ENCODE measurements at regions not wholly inside any gene's neighbourhood (a gene's known extent, or its start where the extent isn't known, plus 50 kb on each side); places are given as distances from the start of the nearest gene placed in this dataset.

- 97% methylated on average over 5 of the region's 5 CpGs for WGBS
- H3K4ac ChIP-seq (ENCODE audit: low read depth in 1 of 2, low read length in 2 of 2) = no peak overlapping the region
- no peaks in the 10 kb centered on the region for H3K79me1 ChIP-seq (replicated peaks; ENCODE audit: low read length, poor library complexity, severe bottlenecking)
- H4K8ac ChIP-seq (ENCODE audit: low read length) = no peak overlapping the region
- H2BK12ac ChIP-seq (ENCODE audit: low read length in 2 of 2) = no peak overlapping the region
- H2BK120ac ChIP-seq (ENCODE audit: low read depth, low read length) = no peak overlapping the region
- H3K18ac ChIP-seq (ENCODE audit: low read depth in 1 of 2, low read length in 2 of 2) = no peak overlapping the region
- no peak overlapping the region for H3K9ac ChIP-seq (ENCODE audit: low read length)
- H2AK5ac ChIP-seq (ENCODE audit: low read length, severe bottlenecking) = no peak overlapping the region
- H3K9me3 ChIP-seq (ENCODE audit: control insufficient read depth, low read length) = no peaks in the 10 kb centered on the region
- no peaks in the 10 kb centered on the region for H3K36me3 ChIP-seq (ENCODE audit: control insufficient read depth in 1 of 2, insufficient read depth in 2 of 2, low read depth in 1 of 2, low read length in 2 of 2)
- peaks cover 26% of the 10 kb centered on the region in 2 experiments for H3K27me3 ChIP-seq (ENCODE audit: control insufficient read depth in 1 of 2, insufficient read depth in 1 of 2, low read length in 2 of 2)
- H2BK15ac ChIP-seq (ENCODE audit: low read depth, poor library complexity, severe bottlenecking) = no peak overlapping the region
- no peak overlapping the region for H3K23ac ChIP-seq (ENCODE audit: low read length in 2 of 2)
- H3K4me1 ChIP-seq (ENCODE audit: control insufficient read depth, insufficient read depth, low read depth, low read length) = no peaks in the 10 kb centered on the region
- H3K4me3 ChIP-seq (ENCODE audit: insufficient read depth in 1 of 2, low read depth in 1 of 2, low read length in 2 of 2) = no peak overlapping the region
- H2AFZ ChIP-seq (ENCODE audit: low read depth, low read length) = no peak overlapping the region
- H3K14ac ChIP-seq (ENCODE audit: low read length in 2 of 2) = no peak overlapping the region
- no peak overlapping the region for H3K4me2 ChIP-seq (ENCODE audit: low read length, poor library complexity, severe bottlenecking)
- no peak for DNase-seq
- H3K27ac ChIP-seq (ENCODE audit: low read length, poor library complexity, severe bottlenecking) = no peak overlapping the region
- no peak overlapping the region for H4K91ac ChIP-seq (ENCODE audit: low read length)
- no peak overlapping the region for H2BK5ac ChIP-seq (ENCODE audit: low read depth, low read length, poor library complexity, severe bottlenecking)
Observed at GRCh38 chr1:116185161-116185701, 74.0 kb downstream of the MAB21L3 start.

- no peak overlapping the region for H2AK5ac ChIP-seq (ENCODE audit: low read length, severe bottlenecking)
- H3K9me3 ChIP-seq (ENCODE audit: control insufficient read depth, low read length) = peaks cover 9% of the 10 kb centered on the region
- no peak overlapping the region for H3K18ac ChIP-seq (ENCODE audit: low read depth in 1 of 2, low read length in 2 of 2)
- H2BK120ac ChIP-seq (ENCODE audit: low read depth, low read length) = no peak overlapping the region
- H3K27ac ChIP-seq (ENCODE audit: low read length, poor library complexity, severe bottlenecking) = no peak overlapping the region
- no peak overlapping the region for H3K14ac ChIP-seq (ENCODE audit: low read length in 2 of 2)
- no peak overlapping the region for H3K9ac ChIP-seq (ENCODE audit: low read length)
- no peak overlapping the region for H3K4me2 ChIP-seq (ENCODE audit: low read length, poor library complexity, severe bottlenecking)
- no peak overlapping the region for H2BK5ac ChIP-seq (ENCODE audit: low read depth, low read length, poor library complexity, severe bottlenecking)
- H3K4me1 ChIP-seq (ENCODE audit: control insufficient read depth, insufficient read depth, low read depth, low read length) = no peaks in the 10 kb centered on the region
- H4K8ac ChIP-seq (ENCODE audit: low read length) = no peak overlapping the region
- no peak for DNase-seq
- no peak overlapping the region for H4K91ac ChIP-seq (ENCODE audit: low read length)
- H3K36me3 ChIP-seq (ENCODE audit: control insufficient read depth in 1 of 2, insufficient read depth in 2 of 2, low read depth in 1 of 2, low read length in 2 of 2) = no peaks in the 10 kb centered on the region
- H2BK12ac ChIP-seq (ENCODE audit: low read length in 2 of 2) = no peak overlapping the region
- no peak overlapping the region for H3K23ac ChIP-seq (ENCODE audit: low read length in 2 of 2)
- no peak overlapping the region for H3K4ac ChIP-seq (ENCODE audit: low read depth in 1 of 2, low read length in 2 of 2)
- no peaks in the 10 kb centered on the region for H3K79me1 ChIP-seq (replicated peaks; ENCODE audit: low read length, poor library complexity, severe bottlenecking)
- no peak overlapping the region for H3K4me3 ChIP-seq (ENCODE audit: insufficient read depth in 1 of 2, low read depth in 1 of 2, low read length in 2 of 2)
- 67% methylated on average over 1 of the region's 3 CpGs for WGBS
- H3K27me3 ChIP-seq (ENCODE audit: control insufficient read depth in 1 of 2, insufficient read depth in 1 of 2, low read length in 2 of 2) = peaks cover 4 to 9% of the 10 kb centered on the region in 2 experiments
- H2AFZ ChIP-seq (ENCODE audit: low read depth, low read length) = no peak overlapping the region
- no peak overlapping the region for H2BK15ac ChIP-seq (ENCODE audit: low read depth, poor library complexity, severe bottlenecking)
Observed at GRCh38 chr1:116189481-116189880, 78.3 kb downstream of the MAB21L3 start.

- Histone ChIP-seq H2BK120ac (ENCODE audit: low read depth, low read length) (no peak overlapping the region), H4K91ac (ENCODE audit: low read length) (no peak overlapping the region), H3K36me3 (ENCODE audit: control insufficient read depth in 1 of 2, insufficient read depth in 2 of 2, low read depth in 1 of 2, low read length in 2 of 2) (no peaks in the 10 kb centered on the region), H3K27me3 (ENCODE audit: control insufficient read depth in 1 of 2, insufficient read depth in 1 of 2, low read length in 2 of 2) (peaks cover 4 to 14% of the 10 kb centered on the region in 2 experiments), H3K4me2 (ENCODE audit: low read length, poor library complexity, severe bottlenecking) (no peak overlapping the region), H2BK5ac (ENCODE audit: low read depth, low read length, poor library complexity, severe bottlenecking) (no peak overlapping the region), H3K18ac (ENCODE audit: low read depth in 1 of 2, low read length in 2 of 2) (no peak overlapping the region), H3K4ac (ENCODE audit: low read depth in 1 of 2, low read length in 2 of 2) (no peak overlapping the region), H3K23ac (ENCODE audit: low read length in 2 of 2) (no peak overlapping the region), H3K27ac (ENCODE audit: low read length, poor library complexity, severe bottlenecking) (no peak overlapping the region), H3K14ac (ENCODE audit: low read length in 2 of 2) (no peak overlapping the region), H4K8ac (ENCODE audit: low read length) (no peak overlapping the region), H2BK12ac (ENCODE audit: low read length in 2 of 2) (no peak overlapping the region), H2AK5ac (ENCODE audit: low read length, severe bottlenecking) (no peak overlapping the region), H2BK15ac (ENCODE audit: low read depth, poor library complexity, severe bottlenecking) (no peak overlapping the region), H2AFZ (ENCODE audit: low read depth, low read length) (no peak overlapping the region), H3K4me1 (ENCODE audit: control insufficient read depth, insufficient read depth, low read depth, low read length) (no peaks in the 10 kb centered on the region), H3K9ac (ENCODE audit: low read length) (no peak overlapping the region), H3K9me3 (ENCODE audit: control insufficient read depth, low read length) (peaks cover 9% of the 10 kb centered on the region), H3K4me3 (ENCODE audit: insufficient read depth in 1 of 2, low read depth in 1 of 2, low read length in 2 of 2) (no peak overlapping the region), H3K79me1 (replicated peaks; ENCODE audit: low read length, poor library complexity, severe bottlenecking) (no peaks in the 10 kb centered on the region)
- no peak for DNase-seq
- WGBS = 72% methylated on average over 2 of the region's 2 CpGs
Observed at GRCh38 chr1:116191294-116191693, 80.1 kb downstream of the MAB21L3 start.

- H3K4me2 ChIP-seq (ENCODE audit: low read length, poor library complexity, severe bottlenecking) = no peak overlapping the region
- no peak overlapping the region for H2BK15ac ChIP-seq (ENCODE audit: low read depth, poor library complexity, severe bottlenecking)
- no peak overlapping the region for H3K18ac ChIP-seq (ENCODE audit: low read depth in 1 of 2, low read length in 2 of 2)
- H3K4me3 ChIP-seq (ENCODE audit: insufficient read depth in 1 of 2, low read depth in 1 of 2, low read length in 2 of 2) = no peak overlapping the region
- H2AK5ac ChIP-seq (ENCODE audit: low read length, severe bottlenecking) = no peak overlapping the region
- no peak overlapping the region for H3K4ac ChIP-seq (ENCODE audit: low read depth in 1 of 2, low read length in 2 of 2)
- peaks cover 8 to 18% of the 10 kb centered on the region in 2 experiments for H3K27me3 ChIP-seq (ENCODE audit: control insufficient read depth in 1 of 2, insufficient read depth in 1 of 2, low read length in 2 of 2)
- H3K9ac ChIP-seq (ENCODE audit: low read length) = no peak overlapping the region
- peaks cover 9% of the 10 kb centered on the region for H3K9me3 ChIP-seq (ENCODE audit: control insufficient read depth, low read length)
- no peaks in the 10 kb centered on the region for H3K36me3 ChIP-seq (ENCODE audit: control insufficient read depth in 1 of 2, insufficient read depth in 2 of 2, low read depth in 1 of 2, low read length in 2 of 2)
- no CpG with 5 or more reads among the region's 2 CpGs for WGBS
- no peaks in the 10 kb centered on the region for H3K79me1 ChIP-seq (replicated peaks; ENCODE audit: low read length, poor library complexity, severe bottlenecking)
- DNase-seq = no peak
- H4K91ac ChIP-seq (ENCODE audit: low read length) = no peak overlapping the region
- H3K23ac ChIP-seq (ENCODE audit: low read length in 2 of 2) = no peak overlapping the region
- H2AFZ ChIP-seq (ENCODE audit: low read depth, low read length) = no peak overlapping the region
- H4K8ac ChIP-seq (ENCODE audit: low read length) = no peak overlapping the region
- H2BK5ac ChIP-seq (ENCODE audit: low read depth, low read length, poor library complexity, severe bottlenecking) = no peak overlapping the region
- H3K14ac ChIP-seq (ENCODE audit: low read length in 2 of 2) = no peak overlapping the region
- no peak overlapping the region for H2BK120ac ChIP-seq (ENCODE audit: low read depth, low read length)
- H3K27ac ChIP-seq (ENCODE audit: low read length, poor library complexity, severe bottlenecking) = no peak overlapping the region
- H3K4me1 ChIP-seq (ENCODE audit: control insufficient read depth, insufficient read depth, low read depth, low read length) = no peaks in the 10 kb centered on the region
- no peak overlapping the region for H2BK12ac ChIP-seq (ENCODE audit: low read length in 2 of 2)
Observed at GRCh38 chr1:116193768-116194167, 82.6 kb downstream of the MAB21L3 start.

Measured in mesenchymal stem cell (in vitro differentiated cells and primary cell).